ENCODE measurements at regions not wholly inside any gene's neighbourhood (a gene's known extent, or its start where the extent isn't known, plus 50 kb on each side); places are given as distances from the start of the nearest gene placed in this dataset.
A peak's percentile ranks its signal among the peaks of the same experiment; 100 is the strongest.

GRCh38 chr7:69254643-69255042 lies 343.6 kb upstream of the AUTS2 start:
- Histone ChIP-seq H3K9me3 (ENCODE audit: low read depth) (no peaks in the 10 kb centered on the region), H3K4me3 (no peak overlapping the region), H3K4me2 (ENCODE audit: unreplicated experiment) (no peak overlapping the region), H3K9me2 (ENCODE audit: insufficient read depth) (no peaks in the 10 kb centered on the region), H3K79me2 (ENCODE audit: insufficient read depth) (no peaks in the 10 kb centered on the region), H3K4me1 (ENCODE audit: insufficient read depth) (no peaks in the 10 kb centered on the region), H3K36me3 (ENCODE audit: low read depth) (no peaks in the 10 kb centered on the region), H3K27ac (no peak overlapping the region), H3K27me3 (replicated peaks; ENCODE audit: insufficient read depth) (no peaks in the 10 kb centered on the region), H3K9ac (no peak overlapping the region), H3F3A (ENCODE audit: insufficient read depth) (no peaks in the 10 kb centered on the region), H4K20me1 (ENCODE audit: insufficient read depth) (no peaks in the 10 kb centered on the region), H2AFZ (no peak overlapping the region)
- TF ChIP-seq EZH2 (IDR thresholded peaks at IDR 0.05; ENCODE audit: insufficient read depth, poor library complexity, severe bottlenecking) (no peak), EZH2phosphoT487 (IDR thresholded peaks at IDR 0.05; ENCODE audit: insufficient read depth, low read depth) (no peak)
- DNase-seq, result no peak
- in situ Hi-C loops (cut with MboI), result no loop called here

- DNase-seq, result peak; percentile 54
- H3K4me3 ChIP-seq, result no peak overlapping the region
- no peaks in the 10 kb centered on the region for H4K20me1 ChIP-seq (ENCODE audit: insufficient read depth)
- 35 to 36% methylated on average over 12 of the region's 12 CpGs for WGBS, 2 experiments (ENCODE audit: low coverage in 1 of 2, low lambda C conversion rate in 2 of 2, missing lambda C conversion rate in 2 of 2)
- H3K36me3 ChIP-seq (ENCODE audit: low read depth), result no peaks in the 10 kb centered on the region
- no peak overlapping the region for H3K4me2 ChIP-seq (ENCODE audit: unreplicated experiment)
- H3K27ac ChIP-seq, result no peak overlapping the region
- no peaks in the 10 kb centered on the region for H3K4me1 ChIP-seq (ENCODE audit: insufficient read depth)
- H3F3A ChIP-seq (ENCODE audit: insufficient read depth), result no peaks in the 10 kb centered on the region
- no peak overlapping the region for H2AFZ ChIP-seq
- H3K9ac ChIP-seq, result no peak overlapping the region
- in situ Hi-C loops (cut with MboI), result no loop called here
- no peak for TF ChIP-seq EZH2 (IDR thresholded peaks at IDR 0.05; ENCODE audit: insufficient read depth, poor library complexity, severe bottlenecking)
- no peak for TF ChIP-seq EZH2phosphoT487 (IDR thresholded peaks at IDR 0.05; ENCODE audit: insufficient read depth, low read depth)
- no peaks in the 10 kb centered on the region for H3K27me3 ChIP-seq (replicated peaks; ENCODE audit: insufficient read depth)
- H3K9me2 ChIP-seq (ENCODE audit: insufficient read depth), result no peaks in the 10 kb centered on the region
- no peaks in the 10 kb centered on the region for H3K79me2 ChIP-seq (ENCODE audit: insufficient read depth)
- no peaks in the 10 kb centered on the region for H3K9me3 ChIP-seq (ENCODE audit: low read depth)
Measured at GRCh38 chr7:69256634-69257081, 341.6 kb upstream of the AUTS2 start.

- no peaks in the 10 kb centered on the region for H3K4me1 ChIP-seq (ENCODE audit: insufficient read depth)
- H3K4me3 ChIP-seq, result no peak overlapping the region
- H3K79me2 ChIP-seq (ENCODE audit: insufficient read depth), result no peaks in the 10 kb centered on the region
- H3K4me2 ChIP-seq (ENCODE audit: unreplicated experiment), result no peak overlapping the region
- in situ Hi-C loops (cut with MboI), result no loop called here
- no peak overlapping the region for H2AFZ ChIP-seq
- H3K36me3 ChIP-seq (ENCODE audit: low read depth), result no peaks in the 10 kb centered on the region
- H3K9me2 ChIP-seq (ENCODE audit: insufficient read depth), result no peaks in the 10 kb centered on the region
- 36% methylated on average over 2 of the region's 2 CpGs for WGBS, 2 experiments (ENCODE audit: low coverage in 1 of 2, low lambda C conversion rate in 2 of 2, missing lambda C conversion rate in 2 of 2)
- no peaks in the 10 kb centered on the region for H3F3A ChIP-seq (ENCODE audit: insufficient read depth)
- no peak overlapping the region for H3K27ac ChIP-seq
- no peaks in the 10 kb centered on the region for H4K20me1 ChIP-seq (ENCODE audit: insufficient read depth)
- no peaks in the 10 kb centered on the region for H3K9me3 ChIP-seq (ENCODE audit: low read depth)
- no peaks in the 10 kb centered on the region for H3K27me3 ChIP-seq (replicated peaks; ENCODE audit: insufficient read depth)
- H3K9ac ChIP-seq, result no peak overlapping the region
- DNase-seq, result no peak
- TF ChIP-seq EZH2phosphoT487 (IDR thresholded peaks at IDR 0.05; ENCODE audit: insufficient read depth, low read depth), result no peak
- TF ChIP-seq EZH2 (IDR thresholded peaks at IDR 0.05; ENCODE audit: insufficient read depth, poor library complexity, severe bottlenecking), result no peak
Measured at GRCh38 chr7:69257592-69257991, 340.7 kb upstream of the AUTS2 start.

- Histone ChIP-seq H3K9ac (no peak overlapping the region), H3K9me2 (ENCODE audit: insufficient read depth) (no peaks in the 10 kb centered on the region), H4K20me1 (ENCODE audit: insufficient read depth) (no peaks in the 10 kb centered on the region), H3K36me3 (ENCODE audit: low read depth) (no peaks in the 10 kb centered on the region), H3F3A (ENCODE audit: insufficient read depth) (no peaks in the 10 kb centered on the region), H3K4me1 (ENCODE audit: insufficient read depth) (no peaks in the 10 kb centered on the region), H3K4me2 (ENCODE audit: unreplicated experiment) (no peak overlapping the region), H3K4me3 (no peak overlapping the region), H3K27me3 (replicated peaks; ENCODE audit: insufficient read depth) (no peaks in the 10 kb centered on the region), H3K79me2 (ENCODE audit: insufficient read depth) (no peaks in the 10 kb centered on the region), H3K27ac (no peak overlapping the region), H3K9me3 (ENCODE audit: low read depth) (no peaks in the 10 kb centered on the region), H2AFZ (no peak overlapping the region)
- WGBS, 2 experiments (ENCODE audit: low coverage in 1 of 2, low lambda C conversion rate in 2 of 2, missing lambda C conversion rate in 2 of 2), result 50% methylated on average over 2 of the region's 2 CpGs
- DNase-seq, result no peak
- TF ChIP-seq EZH2phosphoT487 (IDR thresholded peaks at IDR 0.05; ENCODE audit: insufficient read depth, low read depth) (no peak), EZH2 (IDR thresholded peaks at IDR 0.05; ENCODE audit: insufficient read depth, poor library complexity, severe bottlenecking) (no peak)
- in situ Hi-C loops (cut with MboI), result no loop called here
Measured at GRCh38 chr7:69259445-69259844, 338.8 kb upstream of the AUTS2 start.

- TF ChIP-seq EZH2phosphoT487 (IDR thresholded peaks at IDR 0.05; ENCODE audit: insufficient read depth, low read depth) (no peak), EZH2 (IDR thresholded peaks at IDR 0.05; ENCODE audit: insufficient read depth, poor library complexity, severe bottlenecking) (no peak)
- Histone ChIP-seq H4K20me1 (ENCODE audit: insufficient read depth) (no peaks in the 10 kb centered on the region), H3K4me1 (ENCODE audit: insufficient read depth) (no peaks in the 10 kb centered on the region), H3K4me3 (no peak overlapping the region), H3K36me3 (ENCODE audit: low read depth) (no peaks in the 10 kb centered on the region), H2AFZ (no peak overlapping the region), H3K9ac (no peak overlapping the region), H3K9me2 (ENCODE audit: insufficient read depth) (no peaks in the 10 kb centered on the region), H3F3A (ENCODE audit: insufficient read depth) (no peaks in the 10 kb centered on the region), H3K4me2 (ENCODE audit: unreplicated experiment) (no peak overlapping the region), H3K27ac (no peak overlapping the region), H3K79me2 (ENCODE audit: insufficient read depth) (no peaks in the 10 kb centered on the region), H3K27me3 (replicated peaks; ENCODE audit: insufficient read depth) (no peaks in the 10 kb centered on the region), H3K9me3 (ENCODE audit: low read depth) (no peaks in the 10 kb centered on the region)
- in situ Hi-C loops (cut with MboI), result no loop called here
- no peak for DNase-seq
- 51 to 53% methylated on average over 4 of the region's 4 CpGs for WGBS, 2 experiments (ENCODE audit: low coverage in 1 of 2, low lambda C conversion rate in 2 of 2, missing lambda C conversion rate in 2 of 2)
Measured at GRCh38 chr7:69260023-69260422, 338.3 kb upstream of the AUTS2 start.

All from GM23248 (cell line).